ENCODE measurements at regions not wholly inside any gene's neighbourhood (a gene's known extent, or its start where the extent isn't known, plus 50 kb on each side); places are given as distances from the start of the nearest gene placed in this dataset.

DNA sequence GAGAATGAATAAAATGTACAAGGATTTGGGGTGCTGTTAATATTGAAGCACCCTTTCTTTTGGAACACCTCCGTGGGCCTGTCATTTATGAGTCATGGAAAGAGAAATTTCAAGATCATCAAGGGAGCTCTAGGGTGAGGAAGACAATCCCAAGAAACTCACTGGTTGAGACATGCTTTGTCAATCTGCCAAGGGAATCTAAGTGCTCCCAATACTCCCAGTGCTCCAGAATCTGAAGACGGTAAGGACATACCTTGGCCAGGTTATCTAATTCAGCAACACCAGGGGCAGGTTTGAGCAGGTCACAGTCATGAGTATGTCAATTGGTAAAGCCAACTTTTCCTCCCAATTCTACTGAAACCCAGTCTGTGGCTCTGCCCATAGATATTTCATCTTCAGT is 556.4 kb upstream of the CPEB2 start:
- no peak for TF ChIP-seq CEBPB (IDR thresholded peaks at IDR 0.05; ENCODE audit: low read depth, low read length)
- TF ChIP-seq, protein P1, sequence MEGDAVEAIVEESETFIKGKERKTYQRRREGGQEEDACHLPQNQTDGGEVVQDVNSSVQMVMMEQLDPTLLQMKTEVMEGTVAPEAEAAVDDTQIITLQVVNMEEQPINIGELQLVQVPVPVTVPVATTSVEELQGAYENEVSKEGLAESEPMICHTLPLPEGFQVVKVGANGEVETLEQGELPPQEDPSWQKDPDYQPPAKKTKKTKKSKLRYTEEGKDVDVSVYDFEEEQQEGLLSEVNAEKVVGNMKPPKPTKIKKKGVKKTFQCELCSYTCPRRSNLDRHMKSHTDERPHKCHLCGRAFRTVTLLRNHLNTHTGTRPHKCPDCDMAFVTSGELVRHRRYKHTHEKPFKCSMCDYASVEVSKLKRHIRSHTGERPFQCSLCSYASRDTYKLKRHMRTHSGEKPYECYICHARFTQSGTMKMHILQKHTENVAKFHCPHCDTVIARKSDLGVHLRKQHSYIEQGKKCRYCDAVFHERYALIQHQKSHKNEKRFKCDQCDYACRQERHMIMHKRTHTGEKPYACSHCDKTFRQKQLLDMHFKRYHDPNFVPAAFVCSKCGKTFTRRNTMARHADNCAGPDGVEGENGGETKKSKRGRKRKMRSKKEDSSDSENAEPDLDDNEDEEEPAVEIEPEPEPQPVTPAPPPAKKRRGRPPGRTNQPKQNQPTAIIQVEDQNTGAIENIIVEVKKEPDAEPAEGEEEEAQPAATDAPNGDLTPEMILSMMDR (IDR thresholded peaks at IDR 0.05; ENCODE audit: control extremely low read depth in 1 of 3, insufficient read depth in 1 of 3, low read depth in 1 of 3, low read length in 3 of 3): no peak
- TF ChIP-seq EGR1 (IDR thresholded peaks at IDR 0.05; ENCODE audit: borderline replicate concordance, low read depth, low read length): no peak
- TF ChIP-seq POLR2A (IDR thresholded peaks at IDR 0.05; ENCODE audit: control extremely low read depth in 1 of 2, low read depth in 2 of 2, low read length in 2 of 2): no peak
- no peak for TF ChIP-seq SP2 (IDR thresholded peaks at IDR 0.05; ENCODE audit: low read length)
- TF ChIP-seq JUND (IDR thresholded peaks at IDR 0.05; ENCODE audit: low read length): no peak
- no peak for TF ChIP-seq GABPA (IDR thresholded peaks at IDR 0.05; ENCODE audit: borderline replicate concordance, insufficient read depth, low read length)
- TF ChIP-seq SRF (IDR thresholded peaks at IDR 0.05; ENCODE audit: low read depth, low read length): no peak
- TF ChIP-seq, protein P2, sequence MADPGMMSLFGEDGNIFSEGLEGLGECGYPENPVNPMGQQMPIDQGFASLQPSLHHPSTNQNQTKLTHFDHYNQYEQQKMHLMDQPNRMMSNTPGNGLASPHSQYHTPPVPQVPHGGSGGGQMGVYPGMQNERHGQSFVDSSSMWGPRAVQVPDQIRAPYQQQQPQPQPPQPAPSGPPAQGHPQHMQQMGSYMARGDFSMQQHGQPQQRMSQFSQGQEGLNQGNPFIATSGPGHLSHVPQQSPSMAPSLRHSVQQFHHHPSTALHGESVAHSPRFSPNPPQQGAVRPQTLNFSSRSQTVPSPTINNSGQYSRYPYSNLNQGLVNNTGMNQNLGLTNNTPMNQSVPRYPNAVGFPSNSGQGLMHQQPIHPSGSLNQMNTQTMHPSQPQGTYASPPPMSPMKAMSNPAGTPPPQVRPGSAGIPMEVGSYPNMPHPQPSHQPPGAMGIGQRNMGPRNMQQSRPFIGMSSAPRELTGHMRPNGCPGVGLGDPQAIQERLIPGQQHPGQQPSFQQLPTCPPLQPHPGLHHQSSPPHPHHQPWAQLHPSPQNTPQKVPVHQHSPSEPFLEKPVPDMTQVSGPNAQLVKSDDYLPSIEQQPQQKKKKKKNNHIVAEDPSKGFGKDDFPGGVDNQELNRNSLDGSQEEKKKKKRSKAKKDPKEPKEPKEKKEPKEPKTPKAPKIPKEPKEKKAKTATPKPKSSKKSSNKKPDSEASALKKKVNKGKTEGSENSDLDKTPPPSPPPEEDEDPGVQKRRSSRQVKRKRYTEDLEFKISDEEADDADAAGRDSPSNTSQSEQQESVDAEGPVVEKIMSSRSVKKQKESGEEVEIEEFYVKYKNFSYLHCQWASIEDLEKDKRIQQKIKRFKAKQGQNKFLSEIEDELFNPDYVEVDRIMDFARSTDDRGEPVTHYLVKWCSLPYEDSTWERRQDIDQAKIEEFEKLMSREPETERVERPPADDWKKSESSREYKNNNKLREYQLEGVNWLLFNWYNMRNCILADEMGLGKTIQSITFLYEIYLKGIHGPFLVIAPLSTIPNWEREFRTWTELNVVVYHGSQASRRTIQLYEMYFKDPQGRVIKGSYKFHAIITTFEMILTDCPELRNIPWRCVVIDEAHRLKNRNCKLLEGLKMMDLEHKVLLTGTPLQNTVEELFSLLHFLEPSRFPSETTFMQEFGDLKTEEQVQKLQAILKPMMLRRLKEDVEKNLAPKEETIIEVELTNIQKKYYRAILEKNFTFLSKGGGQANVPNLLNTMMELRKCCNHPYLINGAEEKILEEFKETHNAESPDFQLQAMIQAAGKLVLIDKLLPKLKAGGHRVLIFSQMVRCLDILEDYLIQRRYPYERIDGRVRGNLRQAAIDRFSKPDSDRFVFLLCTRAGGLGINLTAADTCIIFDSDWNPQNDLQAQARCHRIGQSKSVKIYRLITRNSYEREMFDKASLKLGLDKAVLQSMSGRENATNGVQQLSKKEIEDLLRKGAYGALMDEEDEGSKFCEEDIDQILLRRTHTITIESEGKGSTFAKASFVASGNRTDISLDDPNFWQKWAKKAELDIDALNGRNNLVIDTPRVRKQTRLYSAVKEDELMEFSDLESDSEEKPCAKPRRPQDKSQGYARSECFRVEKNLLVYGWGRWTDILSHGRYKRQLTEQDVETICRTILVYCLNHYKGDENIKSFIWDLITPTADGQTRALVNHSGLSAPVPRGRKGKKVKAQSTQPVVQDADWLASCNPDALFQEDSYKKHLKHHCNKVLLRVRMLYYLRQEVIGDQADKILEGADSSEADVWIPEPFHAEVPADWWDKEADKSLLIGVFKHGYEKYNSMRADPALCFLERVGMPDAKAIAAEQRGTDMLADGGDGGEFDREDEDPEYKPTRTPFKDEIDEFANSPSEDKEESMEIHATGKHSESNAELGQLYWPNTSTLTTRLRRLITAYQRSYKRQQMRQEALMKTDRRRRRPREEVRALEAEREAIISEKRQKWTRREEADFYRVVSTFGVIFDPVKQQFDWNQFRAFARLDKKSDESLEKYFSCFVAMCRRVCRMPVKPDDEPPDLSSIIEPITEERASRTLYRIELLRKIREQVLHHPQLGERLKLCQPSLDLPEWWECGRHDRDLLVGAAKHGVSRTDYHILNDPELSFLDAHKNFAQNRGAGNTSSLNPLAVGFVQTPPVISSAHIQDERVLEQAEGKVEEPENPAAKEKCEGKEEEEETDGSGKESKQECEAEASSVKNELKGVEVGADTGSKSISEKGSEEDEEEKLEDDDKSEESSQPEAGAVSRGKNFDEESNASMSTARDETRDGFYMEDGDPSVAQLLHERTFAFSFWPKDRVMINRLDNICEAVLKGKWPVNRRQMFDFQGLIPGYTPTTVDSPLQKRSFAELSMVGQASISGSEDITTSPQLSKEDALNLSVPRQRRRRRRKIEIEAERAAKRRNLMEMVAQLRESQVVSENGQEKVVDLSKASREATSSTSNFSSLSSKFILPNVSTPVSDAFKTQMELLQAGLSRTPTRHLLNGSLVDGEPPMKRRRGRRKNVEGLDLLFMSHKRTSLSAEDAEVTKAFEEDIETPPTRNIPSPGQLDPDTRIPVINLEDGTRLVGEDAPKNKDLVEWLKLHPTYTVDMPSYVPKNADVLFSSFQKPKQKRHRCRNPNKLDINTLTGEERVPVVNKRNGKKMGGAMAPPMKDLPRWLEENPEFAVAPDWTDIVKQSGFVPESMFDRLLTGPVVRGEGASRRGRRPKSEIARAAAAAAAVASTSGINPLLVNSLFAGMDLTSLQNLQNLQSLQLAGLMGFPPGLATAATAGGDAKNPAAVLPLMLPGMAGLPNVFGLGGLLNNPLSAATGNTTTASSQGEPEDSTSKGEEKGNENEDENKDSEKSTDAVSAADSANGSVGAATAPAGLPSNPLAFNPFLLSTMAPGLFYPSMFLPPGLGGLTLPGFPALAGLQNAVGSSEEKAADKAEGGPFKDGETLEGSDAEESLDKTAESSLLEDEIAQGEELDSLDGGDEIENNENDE (IDR thresholded peaks at IDR 0.05; ENCODE audit: insufficient replicate concordance, low read length): no peak
- TF ChIP-seq TAF1 (IDR thresholded peaks at IDR 0.05; ENCODE audit: low read depth, low read length): no peak

All from H1 (cell line).